ENCODE measurements at regions not wholly inside any gene's neighbourhood (a gene's known extent, or its start where the extent isn't known, plus 50 kb on each side); places are given as distances from the start of the nearest gene placed in this dataset.

- no CpG with 5 or more reads among the region's 3 CpGs for WGBS (ENCODE audit: insufficient coverage)
- Histone ChIP-seq H3K9me3 (replicated peaks in 1 of 2; ENCODE audit: control insufficient read depth in 1 of 2, insufficient read depth in 1 of 2, low read length in 2 of 2) (no peaks in the 10 kb centered on the region), H3K4me1 (ENCODE audit: control insufficient read depth in 1 of 2, insufficient read depth in 2 of 2, low read length in 2 of 2) (no peaks in the 10 kb centered on the region), H3K27me3 (ENCODE audit: control insufficient read depth in 2 of 2, insufficient read depth in 2 of 2, low read length in 2 of 2) (no peaks in the 10 kb centered on the region), H3K9ac (ENCODE audit: insufficient read depth, low read length, poor library complexity, severe bottlenecking) (no peak overlapping the region), H3K79me2 (ENCODE audit: insufficient read depth, low read length) (no peaks in the 10 kb centered on the region), H2AFZ (ENCODE audit: insufficient read depth, low read depth, low read length, poor library complexity, severe bottlenecking) (no peak overlapping the region), H3K36me3 (replicated peaks in 1 of 2; ENCODE audit: control insufficient read depth in 1 of 2, insufficient read depth in 2 of 2, low read length in 2 of 2) (no peaks in the 10 kb centered on the region), H3K4me3 (replicated peaks in 1 of 3; ENCODE audit: low read depth in 2 of 3, low read length in 3 of 3) (no peak overlapping the region), H4K20me1 (ENCODE audit: insufficient read depth, low read length) (no peaks in the 10 kb centered on the region), H3K4me2 (replicated peaks; ENCODE audit: extremely low read depth, low read length, poor library complexity, severe bottlenecking) (no peak overlapping the region), H3K27ac (ENCODE audit: low read depth in 1 of 2, low read length in 2 of 2) (no peak overlapping the region)
- Mint-ChIP-seq H3K27me3 (ENCODE audit: low read depth in 3 of 3) (peaks cover 0 to 2% (median 1%) of the 10 kb centered on the region in 3 donors), H3K9me3 (peaks cover 0 to 3% (median 1%) of the 10 kb centered on the region in 7 donors), H3K4me3 (no peak overlapping the region), H3K36me3 (no peaks in the 10 kb centered on the region), H3K27ac (no peak overlapping the region), H3K4me1 (no peaks in the 10 kb centered on the region)
- DNase-seq = no peak
- intact Hi-C loops (cut with micrococcal nuclease) = no loop called here
- TF ChIP-seq CTCF (IDR thresholded peaks at IDR 0.05) = no peak
Observed at GRCh38 chr1:87880764-87881163, 552.1 kb downstream of the LMO4 start.

- no peak for TF ChIP-seq CTCF (IDR thresholded peaks at IDR 0.05)
- no peaks in the 10 kb centered on the region for H3K4me1 ChIP-seq (ENCODE audit: control insufficient read depth in 1 of 2, insufficient read depth in 2 of 2, low read length in 2 of 2)
- no peaks in the 10 kb centered on the region for H3K4me1 Mint-ChIP-seq
- H3K36me3 Mint-ChIP-seq = no peaks in the 10 kb centered on the region
- DNase-seq = no peak
- no peaks in the 10 kb centered on the region for H3K27me3 ChIP-seq (ENCODE audit: control insufficient read depth in 2 of 2, insufficient read depth in 2 of 2, low read length in 2 of 2)
- no peaks in the 10 kb centered on the region for H3K36me3 ChIP-seq (replicated peaks in 1 of 2; ENCODE audit: control insufficient read depth in 1 of 2, insufficient read depth in 2 of 2, low read length in 2 of 2)
- no peaks in the 10 kb centered on the region for H3K9me3 ChIP-seq (replicated peaks in 1 of 2; ENCODE audit: control insufficient read depth in 1 of 2, insufficient read depth in 1 of 2, low read length in 2 of 2)
- no peak overlapping the region for H2AFZ ChIP-seq (ENCODE audit: insufficient read depth, low read depth, low read length, poor library complexity, severe bottlenecking)
- H3K79me2 ChIP-seq (ENCODE audit: insufficient read depth, low read length) = no peaks in the 10 kb centered on the region
- WGBS (ENCODE audit: insufficient coverage) = no CpG with 5 or more reads among the region's 4 CpGs
- intact Hi-C loops (cut with micrococcal nuclease) = no loop called here
- H3K27me3 Mint-ChIP-seq (ENCODE audit: low read depth in 3 of 3) = peaks cover 0 to 4% (median 3%) of the 10 kb centered on the region in 3 donors
- no peaks in the 10 kb centered on the region for H4K20me1 ChIP-seq (ENCODE audit: insufficient read depth, low read length)
- peaks cover 0 to 5% (median 1%) of the 10 kb centered on the region in 7 donors for H3K9me3 Mint-ChIP-seq
- no peak overlapping the region for H3K4me2 ChIP-seq (replicated peaks; ENCODE audit: extremely low read depth, low read length, poor library complexity, severe bottlenecking)
- H3K27ac Mint-ChIP-seq = peak overlapping the region in 1 of 7 donors; percentile 69
- H3K4me3 ChIP-seq (replicated peaks in 1 of 3; ENCODE audit: low read depth in 2 of 3, low read length in 3 of 3) = no peak overlapping the region
- no peak overlapping the region for H3K4me3 Mint-ChIP-seq
- no peak overlapping the region for H3K9ac ChIP-seq (ENCODE audit: insufficient read depth, low read length, poor library complexity, severe bottlenecking)
- H3K27ac ChIP-seq (ENCODE audit: low read depth in 1 of 2, low read length in 2 of 2) = no peak overlapping the region
Observed at GRCh38 chr1:87883906-87884305, 555.2 kb downstream of the LMO4 start.

Data from CD14-positive monocyte (primary cell).